HepG2 (cell line): ENCODE measurements at regions not wholly inside any gene's neighbourhood (a gene's known extent, or its start where the extent isn't known, plus 50 kb on each side); places are given as distances from the start of the nearest gene placed in this dataset.

Experiments
- CREBL2 ChIP-seq: sonication (generic); formaldehyde crosslinking; IDR thresholded peaks from 2 replicates; pipeline ENCODE4 v1.8.1; 2023; ENCODE audit warnings: missing genetic modification reagents, mild to moderate bottlenecking, borderline replicate concordance
- EHMT2 ChIP-seq: fragments of 200-600 bp; sonication (generic); IDR thresholded peaks from 2 replicates; pipeline ENCODE4 v1.7.0; 2017; ENCODE audit warnings: antibody characterized with exemption, low read depth, low read length, borderline replicate concordance
- ESRRA ChIP-seq: sonication (generic); formaldehyde crosslinking; IDR thresholded peaks from 2 replicates; pipeline ENCODE4 v1.5.1; 2020; ENCODE audit warnings: mild to moderate bottlenecking, low read depth, missing genetic modification reagents
- FOXM1 ChIP-seq: sonication (generic); formaldehyde crosslinking; IDR thresholded peaks from 2 replicates; pipeline ENCODE4 v1.5.0; 2020; ENCODE audit warnings: missing genetic modification reagents
- HCFC1 ChIP-seq: fragments of 150-350 bp; IDR thresholded peaks from 2 replicates; pipeline ENCODE4 v1.6.1; 2014; ENCODE audit warnings: low read depth, low read length
- JUND ChIP-seq: sonication (generic); formaldehyde crosslinking; IDR thresholded peaks from 2 replicates; pipeline ENCODE4 v1.8.0; 2022; ENCODE audit warnings: mild to moderate bottlenecking, missing genetic modification reagents
- POLR2A ChIP-seq, 2 experiments: IDR thresholded peaks; 2 replicates each; pipeline ENCODE4 v1.6.1; 2011; ENCODE audit warnings: low read depth in 2 of 2, low read length in 2 of 2, mild to moderate bottlenecking in 1 of 2, moderate library complexity in 1 of 2; ENCODE audit not compliant: insufficient read depth in 1 of 2
- SETDB1 ChIP-seq: sonication (generic); formaldehyde crosslinking; IDR thresholded peaks from 2 replicates; pipeline ENCODE4 v1.5.1; 2020; ENCODE audit warnings: missing genetic modification reagents, mild to moderate bottlenecking, borderline replicate concordance
- SNAPC4 ChIP-seq: sonication (generic); formaldehyde crosslinking; IDR thresholded peaks from 2 replicates; pipeline ENCODE4 v1.4.0; 2020; ENCODE audit warnings: mild to moderate bottlenecking, missing genetic modification reagents
- SP1 ChIP-seq, 2 experiments: fragments of 450-650 bp in 1 of 2; sonication (generic) in 1 of 2; formaldehyde crosslinking in 1 of 2; IDR thresholded peaks; 2 replicates each; pipeline versions ENCODE4 v1.4.0 to v1.6.1; 2016 to 2020; ENCODE audit warnings: missing genetic modification reagents in 1 of 2
- TOE1 ChIP-seq: sonication (generic); formaldehyde crosslinking; IDR thresholded peaks from 2 replicates; pipeline ENCODE4 v1.4.0; 2020; ENCODE audit warnings: mild to moderate bottlenecking, missing genetic modification reagents
- ZBTB7B ChIP-seq: sonication (generic); formaldehyde crosslinking; IDR thresholded peaks from 2 replicates; pipeline ENCODE4 v1.4.0; 2020; ENCODE audit warnings: missing genetic modification reagents
- ZFP37 ChIP-seq: sonication (generic); formaldehyde crosslinking; IDR thresholded peaks from 2 replicates; pipeline ENCODE4 v1.4.0; 2020; ENCODE audit warnings: missing genetic modification reagents, borderline replicate concordance
- ZNF562 ChIP-seq: sonication (generic); formaldehyde crosslinking; IDR thresholded peaks from 2 replicates; pipeline ENCODE4 v1.8.0; 2022; ENCODE audit warnings: missing genetic modification reagents, borderline replicate concordance

- no peak for TF ChIP-seq ZBTB7B (CRISPR knock-in tag)
- no peak for TF ChIP-seq POLR2A (IDR thresholded peaks at IDR 0.05; ENCODE audit: insufficient read depth in 1 of 2, low read depth in 2 of 2, low read length in 2 of 2)
- TF ChIP-seq SNAPC4 (CRISPR knock-in tag), result no peak
- TF ChIP-seq ESRRA (CRISPR knock-in tag), result no peak
- TF ChIP-seq CREBL2 (CRISPR knock-in tag), result no peak
- no peak for TF ChIP-seq JUND (CRISPR knock-in tag)
- no peak for TF ChIP-seq FOXM1
- no peak for TF ChIP-seq SETDB1 (CRISPR knock-in tag)
- no peak for TF ChIP-seq SP1 (IDR thresholded peaks at IDR 0.05)
- no peak for TF ChIP-seq SP1 (CRISPR knock-in tag; IDR thresholded peaks at IDR 0.05)
- no peak for TF ChIP-seq HCFC1
- TF ChIP-seq ZNF562 (CRISPR knock-in tag), result no peak
- TF ChIP-seq TOE1 (CRISPR knock-in tag), result no peak
- TF ChIP-seq ZFP37, result no peak
- TF ChIP-seq EHMT2, result no peak
Observed at GRCh38 chr5:91830361-91830953, 447.3 kb upstream of the ARRDC3 start.
